Pulmonary artery endothelial cell (primary cell): ENCODE measurements at regions not wholly inside any gene's neighbourhood (a gene's known extent, or its start where the extent isn't known, plus 50 kb on each side); places are given as distances from the start of the nearest gene placed in this dataset.

Experiments
- DNase-seq: peaks from one replicate; pipeline ENCODE4 v3.0.0-alpha.2; 2011; ENCODE audit warnings: low read depth, low spot score

DNA sequence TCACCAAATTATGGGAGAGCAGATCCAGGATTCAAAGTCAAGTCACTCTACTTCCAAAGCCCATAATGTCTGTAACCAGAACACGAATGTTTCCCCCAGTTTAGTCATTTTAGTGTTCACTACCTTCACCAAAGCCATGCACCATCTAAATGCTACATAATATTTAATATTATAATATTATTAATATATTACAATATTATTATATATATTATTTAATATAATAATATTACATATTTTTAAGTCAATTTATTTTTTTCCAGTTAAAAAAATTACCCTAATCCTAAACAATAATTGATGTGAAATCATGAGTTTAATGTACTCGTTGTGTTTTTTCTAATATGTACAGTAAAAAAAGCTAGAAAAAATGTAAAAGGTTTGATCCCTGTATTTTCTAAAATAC is 276.6 kb upstream of the TBL1XR1 start:
- no peak for DNase-seq

DNA sequence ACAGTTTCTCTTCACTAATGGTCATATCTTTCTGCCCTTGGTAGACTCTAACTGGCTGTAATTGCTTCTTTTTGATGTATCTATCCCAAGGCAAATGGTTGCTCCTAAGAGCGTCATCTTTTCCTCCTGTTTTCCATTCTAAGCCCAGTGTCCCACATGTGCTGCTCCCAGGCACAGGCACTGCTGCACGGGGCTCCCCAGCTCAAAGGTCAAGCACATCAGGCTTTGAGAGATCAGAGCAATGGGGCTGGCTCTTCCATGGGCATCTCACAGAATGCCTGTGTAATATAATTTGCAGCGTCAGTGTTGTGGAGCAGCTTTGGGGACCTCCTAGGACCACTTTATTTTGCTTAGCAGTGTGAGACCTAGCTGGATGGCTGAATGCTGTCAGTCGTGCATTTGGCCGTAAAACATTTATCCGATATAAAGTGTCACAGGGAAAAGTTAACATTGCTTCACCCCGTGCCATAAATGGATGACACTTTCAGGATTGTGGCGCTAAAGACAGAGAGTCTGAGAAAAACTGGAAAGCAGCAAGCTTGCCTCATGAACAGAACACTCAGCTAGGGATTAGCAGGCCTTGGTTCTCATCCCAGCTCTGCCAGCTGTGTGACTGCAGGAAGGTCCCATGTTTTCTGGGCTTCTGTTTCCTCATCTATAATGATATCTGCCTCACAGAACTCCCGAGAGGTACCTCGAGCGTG is 277.5 kb upstream of the TBL1XR1 start:
- DNase-seq = no peak

DNA sequence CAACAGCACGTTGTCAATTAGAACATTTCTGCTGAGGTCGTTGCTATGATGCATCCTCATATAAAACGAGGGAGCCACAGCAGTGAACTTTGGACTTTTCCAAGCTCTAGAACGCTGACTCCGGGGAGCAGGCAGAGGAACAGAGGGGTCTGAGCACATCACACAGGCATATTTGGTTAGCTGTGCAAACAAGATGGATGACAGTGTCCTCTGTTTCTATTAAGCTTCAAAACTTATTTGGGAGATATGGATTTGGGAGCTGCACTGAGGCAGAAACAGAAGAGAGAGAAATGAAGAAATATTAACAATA is 278.0 kb upstream of the TBL1XR1 start:
- DNase-seq = no peak

DNA sequence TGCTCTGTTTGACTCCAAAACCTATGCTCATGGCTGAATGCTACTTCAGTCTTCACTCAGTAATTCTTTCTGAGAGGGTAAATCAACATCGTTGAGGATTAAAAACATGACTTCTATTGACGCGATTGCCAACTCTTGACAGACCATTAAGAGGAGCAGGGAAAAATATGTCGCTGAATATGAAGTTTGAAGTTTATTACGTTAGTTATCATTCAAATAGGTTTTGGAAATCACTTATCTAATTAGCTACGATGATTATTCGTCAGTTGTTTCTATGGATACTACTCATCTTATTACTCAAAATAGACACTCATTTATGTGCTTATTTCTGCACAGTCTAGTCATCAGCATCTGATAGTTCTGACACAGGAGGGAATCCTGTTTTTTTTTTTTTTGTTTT is 279.2 kb upstream of the TBL1XR1 start:
- DNase-seq = no peak

DNA sequence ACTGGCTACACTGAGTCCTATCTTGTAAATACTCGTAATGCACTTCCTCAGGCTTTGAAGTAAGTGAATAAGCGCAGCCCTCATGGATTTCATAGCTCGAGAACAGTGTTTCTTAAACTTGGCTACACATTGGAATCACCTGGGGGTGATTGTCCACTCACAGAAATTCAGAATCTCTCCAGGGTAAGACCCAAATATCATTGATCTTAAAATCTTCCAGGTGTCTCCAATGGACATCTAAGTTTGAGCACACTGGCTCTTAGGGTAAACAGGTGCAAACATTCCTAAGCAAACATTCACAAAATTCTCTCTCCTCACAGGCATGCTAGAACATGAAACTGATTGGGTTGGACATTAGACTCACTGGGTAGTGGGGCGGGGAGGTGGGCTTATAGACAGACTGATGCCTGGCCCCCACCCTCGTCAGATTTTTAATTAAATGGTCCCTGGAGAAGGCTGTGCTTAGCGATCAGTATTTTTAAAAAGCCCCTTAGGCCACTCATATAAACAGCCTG is 279.7 kb upstream of the TBL1XR1 start:
- no peak for DNase-seq

DNA sequence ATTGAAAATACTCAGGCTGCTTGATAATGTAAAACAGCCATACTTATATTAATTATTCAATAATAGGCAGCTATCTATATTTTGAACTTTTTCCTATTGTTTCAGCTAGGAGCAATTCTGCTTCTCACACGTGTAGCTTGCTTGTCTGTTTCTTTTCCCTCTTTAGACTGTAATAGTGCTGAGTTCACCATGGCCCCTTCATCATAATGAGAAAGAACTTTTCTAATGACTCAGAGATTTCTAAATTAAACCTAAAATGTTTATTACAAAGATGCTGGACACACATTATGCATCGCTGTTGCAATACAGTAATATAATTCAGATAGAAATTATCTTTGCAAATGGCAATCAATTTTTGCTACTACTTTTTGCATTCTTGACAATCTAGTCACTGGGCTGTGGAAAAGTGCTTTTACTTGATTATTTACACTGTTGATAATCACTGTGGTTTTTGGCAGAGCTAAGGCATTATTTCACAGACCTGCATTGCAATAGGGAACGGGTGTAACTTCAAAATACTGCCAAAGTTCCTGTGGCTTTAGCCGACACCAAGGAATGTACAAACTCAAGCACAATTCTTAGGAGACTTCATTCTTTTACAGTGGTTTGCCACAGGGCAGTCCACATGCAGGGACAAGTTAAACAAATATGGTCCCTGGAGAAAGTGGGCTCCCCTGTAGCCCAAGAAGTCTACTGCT is 281.0 kb upstream of the TBL1XR1 start:
- no peak for DNase-seq

DNA sequence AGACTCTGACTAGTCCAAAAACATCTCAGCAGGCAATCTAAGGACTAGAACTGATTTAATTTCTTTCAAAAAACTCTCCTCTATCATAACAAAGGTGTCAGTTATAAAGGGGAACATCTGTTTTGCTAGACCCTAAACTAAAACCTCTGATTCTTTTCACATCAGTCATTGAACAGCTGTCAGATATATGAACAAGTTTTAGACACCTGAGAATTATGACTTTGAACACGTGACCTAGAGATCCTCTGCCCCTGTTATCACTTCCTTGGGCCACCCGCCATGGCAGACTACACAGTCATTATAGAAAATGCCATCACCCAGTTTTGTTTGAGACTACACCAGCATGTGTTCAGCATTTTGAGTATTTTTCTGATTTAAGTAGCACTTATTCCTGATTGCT is 282.3 kb upstream of the TBL1XR1 start:
- DNase-seq = no peak

DNA sequence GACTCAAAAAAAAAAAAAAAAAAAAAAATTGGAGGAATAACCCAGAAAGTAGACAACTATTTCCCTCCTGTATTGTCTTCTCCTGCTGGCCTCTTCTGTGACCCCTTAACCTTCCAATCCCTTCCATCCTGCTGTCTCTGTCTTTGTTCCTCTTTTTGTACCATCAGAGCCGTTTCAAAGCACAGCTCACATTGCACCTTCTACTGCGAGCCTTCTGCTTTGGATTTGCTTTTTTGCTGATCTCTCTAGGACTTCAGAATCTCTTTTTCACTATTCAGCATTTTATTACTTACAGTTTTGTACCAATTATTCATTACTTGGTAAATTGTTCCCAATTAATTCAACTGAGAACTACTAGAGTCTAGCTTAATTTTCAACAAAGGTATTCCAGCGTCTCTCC is 284.0 kb upstream of the TBL1XR1 start:
- DNase-seq = no peak

DNA sequence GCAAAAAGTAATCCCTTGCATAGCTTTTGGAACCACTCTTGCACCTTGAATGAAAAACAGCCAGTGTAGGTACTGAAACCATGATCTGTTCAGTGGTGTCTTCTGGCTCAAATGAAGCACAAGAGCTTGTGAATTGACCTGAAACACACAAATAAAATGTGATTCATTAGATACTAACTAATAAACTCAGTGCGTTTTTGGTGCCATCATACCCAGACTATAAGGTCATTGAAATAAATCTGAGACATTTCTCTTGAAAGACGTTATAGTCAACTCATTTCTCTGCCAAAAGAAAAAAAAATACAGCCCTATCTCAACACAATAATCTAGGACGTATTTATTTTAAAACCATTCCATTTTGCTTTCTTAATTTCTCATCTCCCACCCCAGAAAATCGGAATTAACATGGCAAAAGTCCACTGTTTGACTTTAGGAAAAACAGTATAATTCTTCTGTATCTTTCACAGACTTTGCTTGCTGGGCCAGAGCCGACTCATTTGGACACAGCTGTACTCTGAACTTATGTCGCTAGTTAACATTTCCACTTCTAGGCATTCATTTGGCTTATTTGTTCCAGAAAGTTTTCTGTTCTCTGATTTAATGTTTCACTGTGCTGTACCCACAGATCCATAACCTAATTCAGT is 284.9 kb upstream of the TBL1XR1 start:
- DNase-seq = no peak

DNA sequence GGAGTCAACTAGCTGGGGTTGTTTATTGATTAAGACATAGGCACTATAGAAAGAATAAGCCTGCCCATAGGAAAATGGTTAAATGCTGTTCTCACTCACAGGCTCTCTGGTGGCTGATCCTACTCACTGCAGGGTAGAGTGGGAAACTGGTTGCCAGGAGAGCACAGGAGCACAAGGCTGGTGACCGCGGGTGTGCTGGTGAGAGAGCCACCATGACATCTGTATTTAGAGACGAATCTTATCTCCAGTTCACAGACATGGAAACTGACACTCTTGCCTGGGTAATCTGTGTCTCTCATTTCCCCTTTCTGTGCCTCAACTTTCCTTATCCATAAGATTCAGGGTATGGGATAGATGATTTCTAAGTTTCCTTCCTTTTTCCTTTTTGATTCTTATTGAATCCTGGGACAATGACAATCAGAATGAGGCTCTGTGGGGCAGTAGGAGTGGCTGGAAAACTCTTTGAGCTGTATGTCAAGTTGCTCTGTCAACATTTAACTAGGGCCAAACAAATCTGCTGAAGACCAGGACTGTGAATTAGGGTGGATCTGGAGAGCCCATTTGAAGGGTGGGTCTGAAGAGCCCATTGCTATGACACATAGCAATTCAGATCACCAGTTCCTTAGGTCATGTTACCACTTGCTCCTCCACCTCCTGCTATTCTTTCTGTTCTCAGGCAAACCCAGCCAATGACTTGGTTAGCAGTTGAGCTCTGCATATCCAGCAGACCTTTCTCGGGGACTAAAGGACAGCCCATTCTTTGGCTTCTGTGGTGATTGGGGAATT is 286.1 kb upstream of the TBL1XR1 start:
- no peak for DNase-seq

DNA sequence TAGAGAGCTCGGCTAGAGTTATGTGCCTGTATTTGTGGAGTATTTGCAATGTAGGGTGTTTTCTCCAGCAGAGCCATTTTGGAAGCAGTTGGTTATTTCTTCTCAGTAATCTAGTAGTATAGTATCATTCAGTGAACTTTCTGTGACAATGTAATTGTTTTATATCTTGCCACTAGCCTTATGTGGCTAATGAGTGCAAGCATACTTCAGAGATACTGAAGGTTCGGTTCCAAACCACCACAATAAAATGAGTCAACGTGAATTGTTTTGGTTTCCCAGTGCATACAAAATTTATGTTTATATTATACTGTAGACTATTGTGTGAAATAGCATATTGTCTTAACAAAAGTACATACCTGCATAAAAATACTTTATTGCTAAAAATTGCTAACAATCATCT is 286.9 kb upstream of the TBL1XR1 start:
- DNase-seq = no peak

DNA sequence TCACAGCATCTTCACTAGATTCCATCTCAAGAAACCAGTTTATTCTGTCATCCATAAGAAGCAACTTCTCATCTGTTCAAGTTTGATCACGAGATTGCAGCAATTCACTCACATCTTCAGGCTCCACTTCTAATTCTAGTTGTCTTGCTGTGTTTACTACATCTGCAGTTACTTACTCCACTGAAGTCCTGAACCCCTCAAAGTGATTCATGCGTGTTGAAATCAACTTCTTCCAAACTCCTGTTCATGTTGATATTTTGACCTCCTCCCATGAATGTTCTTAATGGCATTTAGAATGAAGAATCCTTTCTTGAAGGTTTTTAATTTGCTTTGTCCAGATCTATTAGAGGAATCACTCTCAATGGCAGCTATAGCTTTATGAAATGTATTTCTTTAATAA is 287.6 kb upstream of the TBL1XR1 start:
- DNase-seq = no peak

DNA sequence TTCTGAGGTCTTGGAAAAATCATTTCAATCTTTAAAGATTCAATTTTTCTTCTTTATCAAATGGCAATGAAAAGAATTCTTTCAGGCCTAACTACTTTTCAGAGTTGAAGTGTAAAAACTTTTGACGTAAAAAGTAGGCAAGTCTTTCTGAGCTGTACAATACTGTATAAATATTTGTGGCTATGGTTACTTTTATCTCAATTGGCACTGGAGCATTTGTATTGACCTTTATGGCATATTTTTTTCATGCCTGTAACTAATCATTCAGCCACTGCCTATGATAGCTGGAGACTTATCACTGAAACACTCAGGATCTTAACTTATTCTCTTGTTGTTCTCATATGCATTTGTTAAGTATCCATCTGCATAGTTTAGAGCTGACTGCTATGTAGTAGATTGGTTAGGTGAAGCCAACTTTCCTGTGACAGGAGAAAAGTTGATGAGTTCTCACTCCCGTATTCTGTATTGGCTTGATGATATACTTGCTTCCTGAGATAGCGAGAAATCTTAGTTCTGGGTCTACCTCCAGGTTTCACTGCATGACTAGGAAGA is 290.4 kb upstream of the TBL1XR1 start:
- no peak for DNase-seq

DNA sequence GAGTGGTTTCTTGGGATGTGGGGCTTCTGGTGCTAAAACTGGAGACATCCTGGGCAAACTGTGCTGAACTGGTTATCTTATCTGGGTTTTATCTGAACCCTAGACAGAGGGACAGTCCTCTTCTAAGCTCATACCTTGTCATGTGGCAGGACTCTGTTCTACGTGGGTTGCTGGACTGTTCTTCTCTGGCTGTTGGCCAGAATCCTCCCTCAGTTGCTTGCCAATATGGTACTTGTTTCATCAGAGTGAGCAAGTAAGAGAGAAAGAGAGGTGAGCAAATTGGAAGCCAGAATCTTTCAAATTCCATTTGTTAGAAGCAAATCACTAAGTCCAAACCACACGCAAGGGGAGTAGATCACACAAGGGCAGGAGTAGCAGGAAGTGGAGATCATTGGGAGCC is 291.5 kb upstream of the TBL1XR1 start:
- no peak for DNase-seq

DNA sequence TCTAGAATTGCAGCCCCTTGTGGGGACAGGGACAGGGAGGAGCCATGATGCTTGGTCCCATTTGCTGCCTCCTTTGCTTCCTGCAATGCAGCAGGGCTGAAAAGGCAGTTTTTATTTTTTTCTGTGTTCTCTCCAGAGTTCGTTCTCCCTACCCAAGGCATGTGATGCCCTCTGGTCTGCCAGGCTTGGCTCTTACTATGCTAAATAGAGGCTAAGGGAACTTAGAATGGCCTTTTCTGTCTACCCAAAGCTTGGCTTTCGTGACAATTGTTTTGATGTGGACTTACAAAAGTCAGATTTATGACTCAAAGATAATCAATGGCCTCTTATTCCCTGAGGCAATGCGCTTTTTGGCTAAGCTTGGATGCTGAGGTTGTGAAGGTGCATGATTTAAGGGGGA is 293.3 kb upstream of the TBL1XR1 start:
- DNase-seq = no peak

DNA sequence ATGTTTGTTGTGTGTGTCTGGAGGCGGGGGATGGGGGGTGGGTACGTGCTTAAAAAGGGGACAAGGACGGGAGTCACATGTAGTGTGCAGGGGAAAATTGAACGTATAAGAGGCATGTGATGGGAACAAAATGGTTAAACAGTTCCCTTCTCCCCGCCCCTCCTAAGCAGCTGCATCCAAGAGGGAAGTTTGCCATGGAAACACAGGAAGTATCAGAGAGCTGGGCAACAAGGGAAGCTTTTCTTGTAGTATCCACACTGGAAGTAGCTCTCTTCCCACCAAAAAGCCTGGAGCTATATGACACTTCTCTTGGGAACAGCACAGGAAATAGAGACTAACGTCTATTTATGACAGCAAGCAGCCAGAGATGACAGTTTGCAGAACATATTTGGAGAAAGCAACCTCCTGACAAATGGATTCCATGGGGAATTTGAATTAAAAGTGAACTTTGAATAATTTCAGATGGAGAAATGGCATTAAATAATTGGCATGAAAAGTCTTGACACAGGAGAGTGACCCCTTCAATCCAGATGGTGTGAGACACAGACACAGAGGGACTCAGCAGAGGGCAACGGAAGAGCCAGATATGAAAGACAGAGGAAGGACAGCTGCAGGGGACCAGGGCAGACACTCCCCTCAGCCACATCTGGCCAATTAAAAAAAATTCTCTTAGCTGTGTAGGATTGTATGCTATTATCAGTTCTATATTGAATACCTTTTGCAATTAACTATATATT is 294.2 kb upstream of the TBL1XR1 start:
- peak; percentile 27 for DNase-seq

DNA sequence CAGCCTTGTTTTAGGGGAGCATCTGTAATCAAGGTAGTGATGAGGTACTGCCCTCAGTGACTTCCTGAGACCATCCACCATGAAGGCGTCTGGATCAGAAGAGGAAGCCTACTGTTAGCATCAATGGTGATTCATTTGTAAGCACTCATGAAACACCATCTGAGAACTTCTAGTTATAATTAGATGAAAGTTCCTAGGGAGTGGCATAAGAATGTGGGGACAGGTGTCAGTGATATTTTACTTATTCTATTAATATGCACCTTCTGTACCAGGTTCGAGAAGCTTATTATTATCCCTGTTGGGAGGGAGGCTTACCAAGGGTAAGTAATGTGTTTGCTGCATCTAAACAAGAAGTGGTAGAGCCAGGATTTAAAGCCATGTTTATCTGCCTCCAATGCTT is 295.8 kb upstream of the TBL1XR1 start:
- DNase-seq = no peak

DNA sequence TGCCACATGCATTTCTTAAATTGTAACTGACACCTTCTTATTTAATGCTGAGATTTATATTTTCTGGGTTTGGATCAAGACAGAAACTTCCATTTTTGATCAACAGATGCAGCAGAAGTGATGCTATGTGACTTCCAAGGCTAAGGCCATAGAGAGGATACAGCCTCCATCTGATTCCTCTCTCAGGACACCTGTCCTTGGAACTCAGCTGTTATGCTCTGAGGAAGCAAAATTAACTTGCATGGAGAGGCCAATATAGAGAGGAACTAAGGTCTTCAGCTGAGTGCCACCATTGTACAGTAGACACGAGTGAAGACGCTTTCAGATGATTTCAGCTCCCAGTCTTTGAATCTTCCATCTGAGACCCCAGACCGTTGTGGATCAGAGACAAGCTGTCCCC is 296.9 kb upstream of the TBL1XR1 start:
- DNase-seq = no peak

DNA sequence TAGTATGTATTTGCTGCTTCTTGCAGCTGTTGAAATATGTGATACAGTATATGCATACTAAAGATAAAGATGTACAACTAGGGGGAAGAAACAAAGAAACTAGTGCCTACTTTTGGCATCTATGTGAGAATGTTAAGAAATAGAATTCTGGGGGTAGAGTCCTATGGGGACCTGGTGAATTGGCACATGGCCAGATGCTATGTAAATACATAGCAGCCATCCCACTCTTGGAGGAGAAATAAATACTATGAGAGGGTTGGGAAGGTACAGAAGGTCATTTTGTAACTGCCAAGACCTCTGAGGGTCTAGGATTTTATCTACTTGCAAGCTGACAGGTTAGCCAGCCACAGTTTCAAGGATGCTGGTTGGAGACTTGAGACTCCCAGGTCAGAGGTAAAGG is 298.3 kb upstream of the TBL1XR1 start:
- no peak for DNase-seq

DNA sequence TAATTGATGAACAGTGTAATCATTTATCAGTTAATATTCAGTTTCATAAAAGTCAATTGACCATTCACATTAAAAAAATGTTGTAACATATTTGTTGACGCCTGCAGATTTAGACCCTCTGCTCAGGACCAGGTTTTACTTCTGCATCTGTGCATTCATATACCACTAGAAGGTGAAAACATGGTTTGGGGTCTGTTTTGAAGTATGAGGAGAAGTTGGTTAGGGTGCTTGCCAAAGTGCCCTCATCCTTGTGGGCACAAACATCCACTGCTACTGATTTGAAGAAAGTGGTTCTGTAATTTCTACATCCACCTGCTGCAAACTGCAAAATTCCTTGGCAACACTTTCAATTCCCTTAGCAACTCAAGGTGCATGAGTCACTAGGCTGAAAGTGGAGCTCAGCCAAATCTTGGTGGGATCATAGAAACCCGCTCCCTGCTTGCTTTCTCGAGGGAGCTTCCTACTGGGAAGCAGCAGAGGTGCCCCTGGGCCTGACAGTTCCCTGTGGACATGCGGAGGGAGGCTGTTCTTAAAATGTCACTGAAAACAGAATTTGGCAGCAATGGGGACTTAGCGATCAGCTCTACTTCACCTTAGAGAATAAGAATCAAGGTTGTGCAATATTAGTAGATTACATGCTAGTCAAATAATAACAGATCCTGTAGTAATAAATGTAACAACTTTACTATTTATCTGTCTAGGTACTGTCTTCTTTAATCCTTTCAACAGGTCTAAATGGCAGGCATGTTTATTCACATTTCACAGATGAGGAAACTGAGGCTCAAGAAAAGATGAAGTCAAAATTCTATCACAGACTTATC is 301.0 kb upstream of the TBL1XR1 start:
- DNase-seq = no peak
